ENCODE measurements at regions not wholly inside any gene's neighbourhood (a gene's known extent, or its start where the extent isn't known, plus 50 kb on each side); places are given as distances from the start of the nearest gene placed in this dataset.
"Not testable (repeated sequence)": the region's sequence is repeated elsewhere in the genome, so short reads cannot be mapped to it uniquely, and the experiment has no call there.

- H3K9me3 Mint-ChIP-seq (ENCODE audit: low read depth); H3K27ac Mint-ChIP-seq; H3K4me3 Mint-ChIP-seq; H3K27me3 Mint-ChIP-seq; H3K36me3 Mint-ChIP-seq (ENCODE audit: low read depth); CTCF ChIA-PET; DNase-seq; H3K4me1 Mint-ChIP-seq; POLR2A ChIA-PET; intact Hi-C loops (cut with DNase I, micrococcal nuclease); ATAC-seq: not testable (repeated sequence)
These were observed 171.0 kb upstream of the CCNH start for GRCh38 chr5:87583704-87584103.

- POLR2A ChIA-PET: no interaction called here
- ATAC-seq (no peak), DNase-seq (no peak)
- CTCF ChIA-PET: no interaction called here
- Mint-ChIP-seq H3K27me3 (peaks cover 9% of the 10 kb centered on the region), H3K4me1 (no peaks in the 10 kb centered on the region), H3K36me3 (ENCODE audit: low read depth) (no peaks in the 10 kb centered on the region), H3K4me3 (no peak overlapping the region), H3K9me3 (ENCODE audit: low read depth) (no peaks in the 10 kb centered on the region), H3K27ac (no peak overlapping the region)
- intact Hi-C loops (cut with DNase I, micrococcal nuclease): no loop called here
These were observed 169.4 kb upstream of the CCNH start for GRCh38 chr5:87582149-87582548.

- POLR2A ChIA-PET: no interaction called here
- ATAC-seq (no peak), DNase-seq (no peak)
- no peak overlapping the region for H3K4me3 Mint-ChIP-seq
- CTCF ChIA-PET: no interaction called here
- H3K9me3 Mint-ChIP-seq (ENCODE audit: low read depth): no peaks in the 10 kb centered on the region
- peaks cover 9% of the 10 kb centered on the region for H3K27me3 Mint-ChIP-seq
- no peaks in the 10 kb centered on the region for H3K4me1 Mint-ChIP-seq
- intact Hi-C loops (cut with DNase I, micrococcal nuclease): no loop called here
- no peaks in the 10 kb centered on the region for H3K36me3 Mint-ChIP-seq (ENCODE audit: low read depth)
- no peak overlapping the region for H3K27ac Mint-ChIP-seq
These were observed 168.9 kb upstream of the CCNH start for GRCh38 chr5:87581661-87582060.

- peaks cover 9% of the 10 kb centered on the region for H3K27me3 Mint-ChIP-seq
- ChIA-PET CTCF (no interaction called here), POLR2A (no interaction called here)
- H3K4me3 Mint-ChIP-seq: no peak overlapping the region
- H3K9me3 Mint-ChIP-seq (ENCODE audit: low read depth): no peaks in the 10 kb centered on the region
- intact Hi-C loops (cut with DNase I, micrococcal nuclease): no loop called here
- no peaks in the 10 kb centered on the region for H3K36me3 Mint-ChIP-seq (ENCODE audit: low read depth)
- DNase-seq: no peak
- no peak overlapping the region for H3K27ac Mint-ChIP-seq
- no peaks in the 10 kb centered on the region for H3K4me1 Mint-ChIP-seq
- ATAC-seq: no peak
These were observed 166.9 kb upstream of the CCNH start for GRCh38 chr5:87579678-87580077.

- no peaks in the 10 kb centered on the region for H3K4me1 Mint-ChIP-seq
- DNase-seq (no peak), ATAC-seq (no peak)
- H3K27me3 Mint-ChIP-seq: peaks cover 6% of the 10 kb centered on the region
- CTCF ChIA-PET: no interaction called here
- POLR2A ChIA-PET: no interaction called here
- no peak overlapping the region for H3K4me3 Mint-ChIP-seq
- H3K27ac Mint-ChIP-seq: no peak overlapping the region
- no peaks in the 10 kb centered on the region for H3K9me3 Mint-ChIP-seq (ENCODE audit: low read depth)
- intact Hi-C loops (cut with DNase I, micrococcal nuclease): no loop called here
- H3K36me3 Mint-ChIP-seq (ENCODE audit: low read depth): no peaks in the 10 kb centered on the region
These were observed 164.1 kb upstream of the CCNH start for GRCh38 chr5:87576867-87577266.

GRCh38 chr5:87576306-87576705 is 163.6 kb upstream of the CCNH start:
- H3K4me3 Mint-ChIP-seq; POLR2A ChIA-PET; ATAC-seq; CTCF ChIA-PET; H3K27me3 Mint-ChIP-seq; H3K27ac Mint-ChIP-seq; DNase-seq; intact Hi-C loops (cut with DNase I, micrococcal nuclease); H3K4me1 Mint-ChIP-seq; H3K36me3 Mint-ChIP-seq (ENCODE audit: low read depth); H3K9me3 Mint-ChIP-seq (ENCODE audit: low read depth): not testable (repeated sequence)

- Mint-ChIP-seq H3K4me3 (no peak overlapping the region), H3K4me1 (no peaks in the 10 kb centered on the region), H3K27ac (no peak overlapping the region), H3K27me3 (no peaks in the 10 kb centered on the region), H3K36me3 (ENCODE audit: low read depth) (no peaks in the 10 kb centered on the region), H3K9me3 (ENCODE audit: low read depth) (no peaks in the 10 kb centered on the region)
- POLR2A ChIA-PET: interaction anchor here (0.6 kb wide), 1 partner anchor 10 kb away, joined by 5 read pairs; no protein-coding TSS in a partner anchor
- ATAC-seq (no peak), DNase-seq (no peak)
- intact Hi-C loops (cut with DNase I, micrococcal nuclease): no loop called here
- CTCF ChIA-PET: interaction anchor here (0.6 kb wide), 1 partner anchor 26 kb away, joined by 3 read pairs; no protein-coding TSS in a partner anchor
These were observed 161.4 kb upstream of the CCNH start for GRCh38 chr5:87574106-87574505.

GRCh38 chr5:87572611-87573010 is 159.9 kb upstream of the CCNH start:
- ATAC-seq: no peak
- no peak for DNase-seq
- H3K36me3 Mint-ChIP-seq (ENCODE audit: low read depth): no peaks in the 10 kb centered on the region
- intact Hi-C loops (cut with DNase I, micrococcal nuclease): no loop called here
- H3K9me3 Mint-ChIP-seq (ENCODE audit: low read depth): no peaks in the 10 kb centered on the region
- no peaks in the 10 kb centered on the region for H3K4me1 Mint-ChIP-seq
- ChIA-PET CTCF (no interaction called here), POLR2A (no interaction called here)
- no peak overlapping the region for H3K27ac Mint-ChIP-seq
- no peak overlapping the region for H3K4me3 Mint-ChIP-seq
- no peaks in the 10 kb centered on the region for H3K27me3 Mint-ChIP-seq

GRCh38 chr5:87572090-87572489 is 159.4 kb upstream of the CCNH start:
- H3K27ac Mint-ChIP-seq: no peak overlapping the region
- H3K4me1 Mint-ChIP-seq: no peaks in the 10 kb centered on the region
- intact Hi-C loops (cut with DNase I, micrococcal nuclease): no loop called here
- no peak overlapping the region for H3K4me3 Mint-ChIP-seq
- no peaks in the 10 kb centered on the region for H3K36me3 Mint-ChIP-seq (ENCODE audit: low read depth)
- POLR2A ChIA-PET: no interaction called here
- CTCF ChIA-PET: no interaction called here
- no peak for DNase-seq
- no peaks in the 10 kb centered on the region for H3K9me3 Mint-ChIP-seq (ENCODE audit: low read depth)
- H3K27me3 Mint-ChIP-seq: no peaks in the 10 kb centered on the region
- no peak for ATAC-seq

- no peaks in the 10 kb centered on the region for H3K27me3 Mint-ChIP-seq
- H3K4me1 Mint-ChIP-seq: no peaks in the 10 kb centered on the region
- ChIA-PET POLR2A (no interaction called here), CTCF (no interaction called here)
- ATAC-seq (no peak), DNase-seq (no peak)
- H3K27ac Mint-ChIP-seq: no peak overlapping the region
- no peaks in the 10 kb centered on the region for H3K36me3 Mint-ChIP-seq (ENCODE audit: low read depth)
- H3K9me3 Mint-ChIP-seq (ENCODE audit: low read depth): no peaks in the 10 kb centered on the region
- no peak overlapping the region for H3K4me3 Mint-ChIP-seq
- intact Hi-C loops (cut with DNase I, micrococcal nuclease): no loop called here
These were observed 157.6 kb upstream of the CCNH start for GRCh38 chr5:87570366-87570765.

- POLR2A ChIA-PET: no interaction called here
- Mint-ChIP-seq H3K4me1 (no peaks in the 10 kb centered on the region), H3K36me3 (ENCODE audit: low read depth) (no peaks in the 10 kb centered on the region), H3K4me3 (no peak overlapping the region), H3K27me3 (peaks cover 2% of the 10 kb centered on the region), H3K27ac (no peak overlapping the region), H3K9me3 (ENCODE audit: low read depth) (no peaks in the 10 kb centered on the region)
- no peak for ATAC-seq
- CTCF ChIA-PET: interaction anchor here (0.7 kb wide), 1 partner anchor 34 kb away, joined by 3 read pairs; no protein-coding TSS in a partner anchor
- intact Hi-C loops (cut with DNase I, micrococcal nuclease): no loop called here
- DNase-seq: no peak
These were observed 149.3 kb upstream of the CCNH start for GRCh38 chr5:87562068-87562467.

GRCh38 chr5:87560528-87560927 is 147.8 kb upstream of the CCNH start:
- no peaks in the 10 kb centered on the region for H3K36me3 Mint-ChIP-seq (ENCODE audit: low read depth)
- H3K4me3 Mint-ChIP-seq: no peak overlapping the region
- no peaks in the 10 kb centered on the region for H3K9me3 Mint-ChIP-seq (ENCODE audit: low read depth)
- ChIA-PET CTCF (no interaction called here), POLR2A (no interaction called here)
- H3K4me1 Mint-ChIP-seq: no peaks in the 10 kb centered on the region
- H3K27ac Mint-ChIP-seq: no peak overlapping the region
- ATAC-seq (no peak), DNase-seq (no peak)
- intact Hi-C loops (cut with DNase I, micrococcal nuclease): no loop called here
- peaks cover 2% of the 10 kb centered on the region for H3K27me3 Mint-ChIP-seq

- H3K9me3 Mint-ChIP-seq (ENCODE audit: low read depth): peaks cover 7% of the 10 kb centered on the region
- CTCF ChIA-PET: no interaction called here
- peaks cover 2% of the 10 kb centered on the region for H3K27me3 Mint-ChIP-seq
- no peak for DNase-seq
- intact Hi-C loops (cut with DNase I, micrococcal nuclease): no loop called here
- H3K27ac Mint-ChIP-seq: no peak overlapping the region
- POLR2A ChIA-PET: no interaction called here
- no peak overlapping the region for H3K4me3 Mint-ChIP-seq
- ATAC-seq: no peak
- H3K36me3 Mint-ChIP-seq (ENCODE audit: low read depth): no peaks in the 10 kb centered on the region
- no peaks in the 10 kb centered on the region for H3K4me1 Mint-ChIP-seq
These were observed 139.2 kb upstream of the CCNH start for GRCh38 chr5:87551911-87552310.

Measured in activated CD4-positive, alpha-beta T cell treated with anti-CD3 and anti-CD28 coated beads for 36 hours (primary cell).